Kidney epithelial cell (primary cell): ENCODE measurements at regions not wholly inside any gene's neighbourhood (a gene's known extent, or its start where the extent isn't known, plus 50 kb on each side); places are given as distances from the start of the nearest gene placed in this dataset.

Source experiments
- DNase-seq: peaks from one replicate; pipeline ENCODE4 v3.0.0-alpha.2; 2010; ENCODE audit warnings: low read depth
- H3K27me3 ChIP-seq: 2 replicates; pipeline ENCODE4 v1.6.0; 2011; ENCODE audit warnings: low read length; ENCODE audit not compliant: control insufficient read depth, insufficient read depth
- H3K36me3 ChIP-seq: 2 replicates; pipeline ENCODE4 v1.5.1; 2011; ENCODE audit warnings: low read length; ENCODE audit not compliant: control insufficient read depth, insufficient read depth
- H3K4me3 ChIP-seq: 2 replicates; pipeline ENCODE4 v1.5.1; 2011; ENCODE audit warnings: low read depth, mild to moderate bottlenecking, control low read depth, low read length
- CTCF ChIP-seq: IDR thresholded peaks from 2 replicates; pipeline ENCODE4 v1.5.1; 2011; ENCODE audit warnings: mild to moderate bottlenecking, moderate library complexity, low read length, control low read depth, inconsistent platforms; ENCODE audit not compliant: insufficient read depth, poor library complexity, severe bottlenecking

GRCh38 chr3:76566904-76567303 is 473.0 kb upstream of the ROBO2 start:
- H3K36me3 ChIP-seq: no peaks in the 10 kb centered on the region

GRCh38 chr3:76570436-76571057 is 469.4 kb upstream of the ROBO2 start:
- no peak for DNase-seq
- TF ChIP-seq CTCF: peak; percentile 68
- Histone ChIP-seq H3K36me3 (no peaks in the 10 kb centered on the region), H3K4me3 (no peak overlapping the region), H3K27me3 (no peaks in the 10 kb centered on the region)

More at GRCh38 chr3:76566904-76567303, 473.0 kb upstream of the ROBO2 start:
- no peak for DNase-seq
- TF ChIP-seq CTCF: no peak
- Histone ChIP-seq H3K4me3 (no peak overlapping the region), H3K27me3 (no peaks in the 10 kb centered on the region)

GRCh38 chr3:76576201-76576600 is 463.7 kb upstream of the ROBO2 start:
- no peak for TF ChIP-seq CTCF
- H3K27me3 ChIP-seq: no peaks in the 10 kb centered on the region
- no peak for DNase-seq

GRCh38 chr3:76582098-76582497 is 457.8 kb upstream of the ROBO2 start:
- Histone ChIP-seq H3K36me3 (no peaks in the 10 kb centered on the region), H3K27me3 (no peaks in the 10 kb centered on the region), H3K4me3 (no peak overlapping the region)
- TF ChIP-seq CTCF: no peak
- no peak for DNase-seq

More at GRCh38 chr3:76576201-76576600, 463.7 kb upstream of the ROBO2 start:
- Histone ChIP-seq H3K36me3 (no peaks in the 10 kb centered on the region), H3K4me3 (no peak overlapping the region)

- H3K36me3 ChIP-seq: no peaks in the 10 kb centered on the region
- TF ChIP-seq CTCF: no peak
- no peaks in the 10 kb centered on the region for H3K27me3 ChIP-seq
- DNase-seq: no peak
- H3K4me3 ChIP-seq: no peak overlapping the region
These were observed 457.1 kb upstream of the ROBO2 start for GRCh38 chr3:76582632-76583378.

GRCh38 chr3:76585794-76586392 is 454.0 kb upstream of the ROBO2 start:
- DNase-seq: no peak
- TF ChIP-seq CTCF: peak; percentile 62
- H3K27me3 ChIP-seq: no peaks in the 10 kb centered on the region
- no peaks in the 10 kb centered on the region for H3K36me3 ChIP-seq
- no peak overlapping the region for H3K4me3 ChIP-seq
